ENCODE measurements at regions not wholly inside any gene's neighbourhood (a gene's known extent, or its start where the extent isn't known, plus 50 kb on each side); places are given as distances from the start of the nearest gene placed in this dataset.
"Not testable (repeated sequence)": the region's sequence is repeated elsewhere in the genome, so short reads cannot be mapped to it uniquely, and the experiment has no call there.

DNA sequence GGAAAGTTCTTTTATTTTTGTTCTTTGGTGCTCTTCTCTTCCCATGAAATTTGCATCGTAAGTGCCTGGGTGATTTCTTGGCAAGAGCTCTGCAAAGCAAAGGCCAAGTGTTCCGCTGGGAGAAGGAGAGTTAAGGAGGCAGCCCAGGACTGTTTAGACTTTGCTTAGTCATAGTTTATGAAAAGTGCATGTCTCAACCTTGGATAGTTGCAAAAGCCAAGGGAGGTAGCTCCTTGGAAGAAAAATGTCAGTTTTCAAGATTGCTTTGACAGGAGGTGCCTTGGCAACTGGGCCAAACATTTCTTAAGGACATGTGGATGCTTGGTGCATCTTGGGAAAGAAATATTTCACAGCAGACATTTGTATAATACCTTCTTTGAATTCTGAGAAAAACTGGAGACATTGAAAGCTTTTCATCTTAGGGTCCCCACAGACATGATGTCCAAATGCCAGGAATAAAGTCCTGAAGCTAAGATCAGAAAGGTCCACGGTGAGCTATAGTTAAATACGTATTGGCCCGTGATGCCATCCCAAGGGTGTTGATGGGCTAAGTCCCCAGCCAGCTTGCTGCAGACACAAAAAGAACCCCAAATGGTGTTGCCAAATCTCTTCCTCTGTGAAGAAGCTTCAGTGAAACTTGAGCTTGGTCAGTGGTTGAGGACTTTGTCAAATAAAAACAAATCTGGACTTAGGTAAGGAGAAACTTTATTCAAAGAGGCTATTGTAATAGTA, 96.3 kb upstream of the THUMPD2 start:
- peak in 4 of 56 donors; percentile 1 to 5 (median 4) for DNase-seq

- DNase-seq: no peak
Measured at GRCh38 chr2:39874236-39874635, 95.2 kb upstream of the THUMPD2 start.

DNA sequence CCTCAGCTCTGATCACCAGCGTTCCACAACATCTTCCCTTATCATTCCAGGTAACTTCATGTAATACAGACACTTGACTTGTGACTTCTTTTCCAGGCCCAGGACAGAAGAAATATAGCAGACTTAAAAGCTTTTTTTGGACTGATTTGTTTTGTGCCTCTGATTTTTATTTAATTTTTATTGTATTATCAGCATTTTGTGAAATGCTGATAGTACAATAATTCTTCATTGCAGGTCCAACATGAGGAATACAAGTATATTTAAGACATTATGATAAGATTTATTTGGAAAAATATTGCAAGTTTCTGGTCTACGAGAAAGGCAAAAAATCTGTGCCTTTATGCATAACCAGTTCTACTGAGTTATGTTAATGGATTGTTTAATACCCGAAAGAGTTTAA, 94.5 kb upstream of the THUMPD2 start:
- DNase-seq: no peak

DNA sequence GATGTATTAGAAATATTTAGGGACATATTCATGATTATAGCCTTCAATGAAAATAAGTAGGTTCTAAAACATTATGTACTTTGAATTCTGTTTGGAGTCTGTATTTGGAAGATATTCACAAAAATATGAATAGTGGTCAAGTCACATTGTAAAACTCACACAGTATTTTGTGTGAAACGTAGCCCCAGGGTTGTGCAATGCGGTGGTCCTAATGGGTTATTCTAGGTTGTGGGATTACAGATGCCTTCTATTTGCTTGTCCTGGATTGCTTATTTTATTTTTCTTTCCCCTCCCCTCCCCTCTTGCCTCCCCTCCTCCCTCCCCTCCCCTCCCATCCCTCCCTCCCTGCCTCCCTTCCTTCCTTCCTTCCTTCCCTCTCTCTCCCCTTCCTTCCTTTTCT, 93.7 kb upstream of the THUMPD2 start:
- DNase-seq: no peak

DNA sequence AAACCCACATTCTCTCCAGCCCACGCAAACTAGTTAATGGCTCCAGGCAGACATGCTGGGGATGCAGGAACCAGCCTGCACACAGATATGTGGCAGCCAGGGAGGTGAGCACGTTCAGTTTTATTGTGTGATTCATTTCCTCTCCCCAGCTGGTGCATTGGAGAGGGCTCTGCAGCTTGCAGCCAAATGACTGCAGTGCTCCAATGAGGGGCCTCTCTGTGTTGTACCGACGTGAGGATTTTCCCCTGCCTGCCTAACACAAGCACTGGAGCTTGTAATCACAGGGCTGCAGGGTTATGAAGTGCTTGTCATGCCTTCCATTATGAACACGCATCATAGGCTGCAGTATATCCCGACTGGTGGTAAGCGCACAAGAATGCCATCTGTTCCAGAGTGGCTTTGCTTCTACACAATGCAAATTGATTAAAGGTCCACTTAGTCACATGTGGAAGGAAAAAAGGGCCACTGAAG, 92.3 kb upstream of the THUMPD2 start:
- peak in 4 of 56 donors; percentile 11 to 19 (median 14) for DNase-seq

GRCh38 chr2:39870871-39871270, 91.8 kb upstream of the THUMPD2 start:
- DNase-seq: no peak

GRCh38 chr2:39867268-39867667, 88.2 kb upstream of the THUMPD2 start:
- no peak for DNase-seq

DNA sequence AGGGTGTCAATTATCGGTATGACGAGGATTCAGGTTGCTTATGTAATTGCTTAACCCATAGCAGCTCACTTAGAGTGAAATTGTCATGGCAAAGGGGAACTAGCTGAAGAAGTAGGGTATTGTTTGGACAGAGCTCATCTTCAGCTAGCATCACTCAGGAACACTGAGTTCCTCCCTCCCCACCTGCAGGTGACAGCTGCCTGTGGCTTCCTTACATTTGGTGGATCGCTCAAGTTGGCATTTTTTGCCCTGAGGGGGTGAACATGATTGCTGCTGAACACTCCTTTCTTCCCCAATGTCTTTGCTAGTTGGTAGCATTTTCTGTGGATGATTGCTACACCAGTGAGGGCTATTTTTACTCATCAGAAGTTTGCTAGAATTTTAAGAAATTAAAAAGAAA, 86.7 kb upstream of the THUMPD2 start:
- peak in 5 of 56 donors; percentile 4 to 30 (median 19) for DNase-seq

DNA sequence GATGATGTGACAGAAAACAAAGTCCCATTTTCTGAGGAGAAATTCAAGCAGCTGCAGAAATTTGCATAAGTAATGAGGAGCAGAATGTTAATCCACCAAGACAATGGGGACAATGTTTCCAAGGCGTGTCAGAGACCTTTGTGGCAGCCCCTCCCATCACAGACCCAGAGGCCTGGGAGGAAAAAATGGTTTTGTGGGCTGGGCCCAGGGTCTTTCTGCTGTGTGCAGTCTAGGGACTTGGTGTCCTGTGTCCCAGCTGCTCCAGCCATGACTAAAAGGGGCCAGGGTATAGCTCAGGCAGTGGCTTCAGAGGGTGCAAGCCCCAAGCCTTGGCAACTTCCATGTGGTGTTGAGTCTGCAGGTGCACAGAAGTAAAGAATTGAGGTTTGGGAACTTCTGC, 84.6 kb upstream of the THUMPD2 start:
- not testable (repeated sequence) for DNase-seq

DNA sequence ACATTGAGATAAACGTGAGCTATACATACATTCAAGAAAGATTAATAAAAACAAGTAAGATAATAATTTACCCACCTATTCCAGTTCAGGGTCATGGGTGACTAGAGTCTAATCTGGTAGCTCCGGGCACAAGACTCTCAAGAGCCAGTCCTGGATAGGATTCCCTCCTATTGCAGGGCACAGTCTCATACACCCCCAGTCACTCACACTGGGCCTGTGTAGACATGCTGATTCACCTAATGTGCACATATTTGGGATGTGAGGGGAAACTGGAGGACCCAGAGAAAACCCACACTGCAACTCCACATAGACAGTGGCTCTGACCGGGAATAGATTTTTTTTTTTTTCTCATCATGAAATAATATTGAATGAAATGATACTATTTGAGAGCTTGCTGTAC, 81.5 kb upstream of the THUMPD2 start:
- no peak for DNase-seq

DNA sequence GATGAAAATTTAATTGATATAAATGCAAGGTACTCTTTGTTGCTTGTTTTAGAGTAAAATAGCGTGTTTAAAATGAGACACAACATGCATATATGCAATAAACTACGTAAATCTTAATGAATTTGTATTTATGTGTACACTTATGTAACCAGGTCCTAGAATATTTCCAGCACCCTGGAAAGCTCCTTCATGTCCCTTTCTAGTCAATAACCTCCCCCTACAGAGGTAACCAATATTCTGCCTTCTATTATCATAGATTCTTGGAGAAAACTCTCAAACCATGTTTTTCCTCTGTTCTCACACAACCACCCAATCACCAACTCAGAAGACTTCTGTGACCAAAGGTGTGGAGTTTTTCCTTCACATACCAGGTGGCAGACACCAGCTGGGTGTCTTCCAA, 79.6 kb upstream of the THUMPD2 start:
- DNase-seq: no peak

DNA sequence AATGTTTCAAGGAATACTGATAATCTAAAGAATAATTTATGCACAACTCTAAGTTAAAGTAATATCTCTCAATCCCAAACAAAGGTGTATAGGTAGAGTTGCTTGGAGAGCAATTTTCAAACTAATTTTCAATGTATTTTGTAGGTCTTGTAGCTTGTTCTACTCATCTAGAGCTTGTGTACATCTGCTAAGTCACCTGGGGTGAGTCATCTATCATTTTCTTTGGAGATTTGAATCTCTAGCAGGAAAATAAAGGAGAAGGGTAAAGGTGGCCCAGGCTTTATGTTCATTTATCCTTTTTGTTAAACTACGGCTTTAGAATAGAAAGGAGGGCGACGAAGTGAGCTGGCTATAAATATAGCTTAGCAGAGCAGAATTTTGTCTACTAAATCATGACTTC, 76.8 kb upstream of the THUMPD2 start:
- no peak for DNase-seq

GRCh38 chr2:39854771-39855170, 75.7 kb upstream of the THUMPD2 start:
- no peak for DNase-seq

DNA sequence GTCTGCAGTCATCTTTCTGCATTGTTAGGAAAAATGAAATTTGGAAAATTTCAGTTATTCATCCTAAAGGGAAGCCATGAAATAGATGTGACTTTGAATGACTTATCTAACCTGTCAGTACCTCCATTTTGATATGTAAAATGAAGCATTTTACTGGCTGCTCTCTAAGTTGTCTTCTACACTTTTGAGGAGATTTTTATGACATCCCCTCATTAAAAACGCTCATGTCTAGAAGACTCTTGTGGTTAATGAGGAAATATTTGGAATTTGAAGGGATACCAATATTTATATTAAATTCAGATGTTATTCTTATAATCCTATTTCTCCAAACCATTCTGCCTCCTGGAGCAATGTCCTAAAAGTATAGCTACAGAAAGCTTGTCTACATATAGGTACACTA, 73.8 kb upstream of the THUMPD2 start:
- no peak for DNase-seq

- DNase-seq: peak in 1 of 56 donors; percentile 13
Measured at GRCh38 chr2:39851651-39852110, 72.6 kb upstream of the THUMPD2 start.

- no peak for DNase-seq
Measured at GRCh38 chr2:39851251-39851650, 72.2 kb upstream of the THUMPD2 start.

GRCh38 chr2:39849982-39850526, 71.0 kb upstream of the THUMPD2 start:
- no peak for DNase-seq

GRCh38 chr2:39849064-39849463, 70.0 kb upstream of the THUMPD2 start:
- DNase-seq: no peak

GRCh38 chr2:39845460-39846146, 66.5 kb upstream of the THUMPD2 start:
- DNase-seq: no peak

DNA sequence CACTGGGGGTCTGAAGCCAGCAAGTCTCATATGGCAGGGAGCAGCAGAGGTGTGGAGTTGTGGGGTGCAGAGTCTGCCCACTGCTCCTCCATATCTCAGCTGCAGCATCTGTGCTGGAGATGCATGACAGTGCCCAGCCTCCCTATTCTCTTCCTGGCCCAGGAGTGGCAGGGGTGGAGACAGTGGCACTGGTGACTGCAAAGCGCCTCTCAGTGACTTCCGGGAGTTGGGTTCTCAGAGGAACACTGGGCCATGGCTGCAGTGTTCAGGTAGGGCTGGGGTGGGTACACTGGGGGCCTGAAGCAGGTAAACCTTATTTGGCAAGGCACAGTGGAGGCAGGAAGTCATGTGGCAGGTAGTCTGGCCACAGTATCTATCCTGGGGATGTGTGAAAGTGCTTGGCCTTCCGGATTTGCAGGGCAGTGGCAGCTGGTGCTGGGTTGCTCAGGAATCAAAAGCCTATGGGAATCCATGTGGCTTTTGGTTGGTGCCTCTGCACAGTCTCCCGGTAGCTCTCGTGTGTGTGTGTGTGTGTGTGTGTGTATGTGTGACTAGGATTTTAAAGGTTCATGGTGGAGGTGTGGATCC, 60.3 kb upstream of the THUMPD2 start:
- DNase-seq: no peak

- no peak for DNase-seq
Measured at GRCh38 chr2:39838589-39838988, 59.5 kb upstream of the THUMPD2 start.

DNA sequence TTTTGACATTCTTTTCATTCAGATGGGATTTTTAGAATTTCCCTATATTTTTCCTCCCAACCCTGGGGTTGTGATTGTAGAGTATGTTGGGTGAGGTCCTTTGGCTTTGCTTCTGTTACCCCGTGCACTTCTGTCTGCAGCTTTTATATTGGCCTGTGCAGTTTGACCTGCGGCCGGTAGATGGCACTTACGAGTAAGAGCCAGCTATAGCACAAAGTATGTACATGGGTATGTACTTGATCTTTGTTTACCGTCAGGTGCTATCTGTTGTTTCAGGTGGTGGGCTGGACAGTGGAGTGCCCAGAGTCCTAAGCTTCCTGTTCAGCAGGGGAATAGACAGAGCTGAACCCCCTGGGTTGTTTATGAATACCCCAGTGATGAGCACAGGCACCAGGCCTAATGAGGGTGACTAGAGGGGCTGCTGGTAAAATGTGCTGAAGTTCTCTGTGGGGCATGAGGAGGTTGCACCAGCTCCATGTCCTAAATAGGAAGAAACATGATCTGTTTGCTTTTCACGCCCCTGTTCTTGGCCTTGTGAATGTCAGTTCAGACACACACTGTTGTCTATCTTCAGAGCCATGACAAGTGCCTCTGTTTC, 58.9 kb upstream of the THUMPD2 start:
- peak in 2 of 56 donors; percentile 1 to 4 for DNase-seq
